WTC11 (cell line): ENCODE measurements at regions not wholly inside any gene's neighbourhood (a gene's known extent, or its start where the extent isn't known, plus 50 kb on each side); places are given as distances from the start of the nearest gene placed in this dataset.

Experiments
- ATAC-seq: fragments of 200-7000 bp; cut with Tn5 transposase; 2 replicates; pipeline ENCODE4 v1.10.0; 2021; ENCODE audit warnings: mild to moderate bottlenecking, moderate library complexity
- CTCF ChIA-PET: fragments of 300-600 bp; sonication (Branson Sonifier 250); formaldehyde crosslinking; loops from one replicate; lab custom pipeline; 2021; ENCODE audit warnings: antibody characterized with exemption; lab: Charles Lee
- POLR2A ChIA-PET: fragments of 350-600 bp; sonication (Branson Sonifier 250); formaldehyde crosslinking; loops from one replicate; lab custom pipeline; 2021; ENCODE audit warnings: antibody characterized with exemption; lab: Charles Lee
- DNase-seq: peaks from one replicate; pipeline ENCODE4 v3.0.0; 2021; ENCODE audit warnings: low spot score
- H3K27ac Mint-ChIP-seq: 2 replicates; pipeline ENCODE4 v1.8.0; 2021; ENCODE audit warnings: mixed read lengths
- H3K27me3 Mint-ChIP-seq: 2 replicates; pipeline ENCODE4 v1.8.0; 2021; ENCODE audit warnings: low read depth, mild to moderate bottlenecking, moderate library complexity, mixed read lengths
- H3K36me3 Mint-ChIP-seq: 2 replicates; pipeline ENCODE4 v1.8.0; 2021; ENCODE audit warnings: mixed read lengths
- H3K4me1 Mint-ChIP-seq: 2 replicates; pipeline ENCODE4 v1.8.0; 2022; ENCODE audit warnings: mixed read lengths
- H3K4me3 Mint-ChIP-seq: 2 replicates; pipeline ENCODE4 v1.8.0; 2021; ENCODE audit warnings: mild to moderate bottlenecking, moderate library complexity, mixed read lengths
- H3K9me3 Mint-ChIP-seq: 2 replicates; pipeline ENCODE4 v1.8.0; 2021; ENCODE audit warnings: mixed read lengths
- ATF6 ChIP-seq: sonication (generic); formaldehyde crosslinking; IDR thresholded peaks from 2 replicates; pipeline ENCODE4 v1.8.1; 2023; ENCODE audit warnings: mild to moderate bottlenecking, missing genetic modification reagents
- CDX4 ChIP-seq: fragments of 250-450 bp; sonication (Bioruptor Pico); IDR thresholded peaks from 2 replicates; pipeline ENCODE4 v1.9.0; 2021; ENCODE audit warnings: moderate library complexity, mild to moderate bottlenecking, inconsistent platforms, borderline replicate concordance
- E2F5 ChIP-seq: sonication (generic); formaldehyde crosslinking; IDR thresholded peaks from 2 replicates; pipeline ENCODE4 v1.8.1; 2022; ENCODE audit warnings: mild to moderate bottlenecking, moderate library complexity, missing genetic modification reagents
- EMX1 ChIP-seq: fragments of 250-450 bp; sonication (Bioruptor Pico); IDR thresholded peaks from 2 replicates; pipeline ENCODE4 v1.8.0; 2021; ENCODE audit warnings: mild to moderate bottlenecking
- ERG ChIP-seq: fragments of 250-450 bp; sonication (Bioruptor Pico); IDR thresholded peaks from 2 replicates; pipeline ENCODE4 v1.8.0; 2021; ENCODE audit warnings: mild to moderate bottlenecking
- FOXJ3 ChIP-seq: sonication (generic); formaldehyde crosslinking; IDR thresholded peaks from 2 replicates; pipeline ENCODE4 v1.9.0; 2021; ENCODE audit warnings: missing genetic modification reagents, mild to moderate bottlenecking, borderline replicate concordance
- GRHL2 ChIP-seq: fragments of 250-450 bp; sonication (Bioruptor Pico); IDR thresholded peaks from 2 replicates; pipeline ENCODE4 v1.8.0; 2022; ENCODE audit warnings: mild to moderate bottlenecking, moderate library complexity; ENCODE audit not compliant: insufficient replicate concordance, severe bottlenecking
- JUN ChIP-seq: sonication (generic); formaldehyde crosslinking; IDR thresholded peaks from 2 replicates; pipeline ENCODE4 v1.8.0; 2023; ENCODE audit warnings: mild to moderate bottlenecking, missing genetic modification reagents
- KAT7 ChIP-seq: sonication (generic); formaldehyde crosslinking; IDR thresholded peaks from 2 replicates; pipeline ENCODE4 v1.8.1; 2023; ENCODE audit warnings: missing genetic modification reagents, mild to moderate bottlenecking, borderline replicate concordance
- NFYB ChIP-seq: sonication (generic); formaldehyde crosslinking; conservative IDR thresholded peaks from 2 replicates; pipeline ENCODE4 v1.8.0; 2022; ENCODE audit warnings: low read depth, missing genetic modification reagents
- NR2C2 ChIP-seq: sonication (generic); formaldehyde crosslinking; IDR thresholded peaks from 2 replicates; pipeline ENCODE4 v1.8.0; 2022; ENCODE audit warnings: mild to moderate bottlenecking, missing genetic modification reagents
- OVOL2 ChIP-seq: fragments of 250-450 bp; sonication (Bioruptor Pico); IDR thresholded peaks from 2 replicates; pipeline ENCODE4 v1.9.0; 2021; ENCODE audit warnings: mild to moderate bottlenecking, borderline replicate concordance
- PRRX2 ChIP-seq: fragments of 250-450 bp; sonication (Bioruptor Pico); IDR thresholded peaks from 2 replicates; pipeline ENCODE4 v1.8.0; 2021; ENCODE audit warnings: mild to moderate bottlenecking
- RELA ChIP-seq: sonication (generic); formaldehyde crosslinking; IDR thresholded peaks from 2 replicates; pipeline ENCODE4 v1.8.1; 2022; ENCODE audit warnings: missing genetic modification reagents, mild to moderate bottlenecking, borderline replicate concordance
- SMAD4 ChIP-seq: sonication (generic); formaldehyde crosslinking; IDR thresholded peaks from 2 replicates; pipeline ENCODE4 v1.8.0; 2022; ENCODE audit warnings: mild to moderate bottlenecking, missing genetic modification reagents
- STAT6 ChIP-seq: sonication (generic); formaldehyde crosslinking; conservative IDR thresholded peaks from 2 replicates; pipeline ENCODE4 v1.8.1; 2023; ENCODE audit warnings: mild to moderate bottlenecking, low read depth, missing genetic modification reagents, moderate library complexity
- TEAD1 ChIP-seq: sonication (generic); formaldehyde crosslinking; IDR thresholded peaks from 2 replicates; pipeline ENCODE4 v1.8.0; 2022; ENCODE audit warnings: mild to moderate bottlenecking, missing genetic modification reagents
- USF1 ChIP-seq: sonication (generic); formaldehyde crosslinking; IDR thresholded peaks from 2 replicates; pipeline ENCODE4 v1.8.0; 2022; ENCODE audit warnings: mild to moderate bottlenecking, missing genetic modification reagents
- ZBTB43 ChIP-seq: sonication (generic); formaldehyde crosslinking; IDR thresholded peaks from 2 replicates; pipeline ENCODE4 v1.8.1; 2023; ENCODE audit warnings: mild to moderate bottlenecking, missing genetic modification reagents
- ZNF138 ChIP-seq: sonication (generic); formaldehyde crosslinking; conservative IDR thresholded peaks from 2 replicates; pipeline ENCODE4 v1.8.1; 2022; ENCODE audit warnings: mild to moderate bottlenecking, moderate library complexity, missing genetic modification reagents
- ZNF232 ChIP-seq: sonication (generic); formaldehyde crosslinking; IDR thresholded peaks from 2 replicates; pipeline ENCODE4 v1.8.0; 2022; ENCODE audit warnings: mild to moderate bottlenecking, missing genetic modification reagents
- ZNF532 ChIP-seq: fragments of 250-450 bp; sonication (Bioruptor Pico); IDR thresholded peaks from 2 replicates; pipeline ENCODE4 v1.9.0; 2021; ENCODE audit warnings: mild to moderate bottlenecking, borderline replicate concordance

GRCh38 chr5:66518753-66519152 lies 77.4 kb upstream of the MAST4 start:
- peaks cover 10% of the 10 kb centered on the region for H3K36me3 Mint-ChIP-seq
- no peak for DNase-seq
- H3K9me3 Mint-ChIP-seq = peaks cover 26% of the 10 kb centered on the region
- H3K27ac Mint-ChIP-seq = no peak overlapping the region
- H3K27me3 Mint-ChIP-seq = no peaks in the 10 kb centered on the region; the same call in 1 of the 2 replicates
- no peak for ATAC-seq
- POLR2A ChIA-PET = interaction anchor here (0.5 kb wide), 1 partner anchor 125 kb away, joined by 3 read pairs; no protein-coding TSS in a partner anchor
- TF ChIP-seq TEAD1 (CRISPR knock-in tag) = no peak
- no peak for TF ChIP-seq ZNF532
- TF ChIP-seq SMAD4 (CRISPR knock-in tag) = no peak
- no peak for TF ChIP-seq STAT6 (CRISPR knock-in tag)
- TF ChIP-seq FOXJ3 (CRISPR knock-in tag) = no peak
- no peak for TF ChIP-seq EMX1 (CRISPR knock-in tag)
- no peak for TF ChIP-seq PRRX2 (CRISPR knock-in tag)
- TF ChIP-seq USF1 (CRISPR knock-in tag) = no peak
- no peak overlapping the region for H3K4me3 Mint-ChIP-seq
- H3K4me1 Mint-ChIP-seq = no peaks in the 10 kb centered on the region
- CTCF ChIA-PET = no interaction called here

- H3K36me3 Mint-ChIP-seq = peaks cover 10% of the 10 kb centered on the region
- peaks cover 26% of the 10 kb centered on the region for H3K9me3 Mint-ChIP-seq
- no peaks in the 10 kb centered on the region; the same call in 1 of the 2 replicates for H3K27me3 Mint-ChIP-seq
- DNase-seq = no peak
- H3K4me1 Mint-ChIP-seq = no peaks in the 10 kb centered on the region
- no peak for ATAC-seq
- ChIA-PET POLR2A (no interaction called here), CTCF (no interaction called here)
- no peak overlapping the region for H3K4me3 Mint-ChIP-seq
- no peak overlapping the region for H3K27ac Mint-ChIP-seq
- TF ChIP-seq NR2C2 (CRISPR knock-in tag) (no peak), E2F5 (CRISPR knock-in tag) (no peak), NFYB (CRISPR knock-in tag) (no peak), JUN (CRISPR knock-in tag) (no peak), ERG (CRISPR knock-in tag) (no peak), RELA (no peak), ZBTB43 (CRISPR knock-in tag) (no peak), ATF6 (CRISPR knock-in tag) (no peak), OVOL2 (no peak), CDX4 (no peak), ZNF138 (no peak), ZNF232 (no peak), KAT7 (CRISPR knock-in tag) (no peak), GRHL2 (CRISPR knock-in tag) (no peak)
These were observed 76.6 kb upstream of the MAST4 start for GRCh38 chr5:66519626-66520025.
